ENCODE measurements at regions not wholly inside any gene's neighbourhood (a gene's known extent, or its start where the extent isn't known, plus 50 kb on each side); places are given as distances from the start of the nearest gene placed in this dataset.
"Not testable (repeated sequence)": the region's sequence is repeated elsewhere in the genome, so short reads cannot be mapped to it uniquely, and the experiment has no call there.

- 72 to 75% methylated on average over 3 of the region's 3 CpGs for WGBS, 2 donors
- intact Hi-C loops (cut with DNase I; ENCODE audit: low total_unique reads); H3K4me3 ChIP-seq (ENCODE audit: low read depth, poor library complexity, severe bottlenecking); DNase-seq (ENCODE audit: low spot score in 2 of 2): not testable (repeated sequence)
Observed at GRCh38 chr4:189703000-189703399, 237.7 kb upstream of the FRG1 start.

- intact Hi-C loops (cut with DNase I; ENCODE audit: low total_unique reads); H3K4me3 ChIP-seq (ENCODE audit: low read depth, poor library complexity, severe bottlenecking); DNase-seq (ENCODE audit: low spot score in 2 of 2): not testable (repeated sequence)
- WGBS, 2 donors, result 72 to 82% methylated on average over 4 of the region's 4 CpGs
Observed at GRCh38 chr4:189706821-189707220, 233.9 kb upstream of the FRG1 start.

GRCh38 chr4:189707227-189707626 is 233.4 kb upstream of the FRG1 start:
- WGBS, 2 donors, result 87 to 90% methylated on average over 1 of the region's 1 CpG
- intact Hi-C loops (cut with DNase I; ENCODE audit: low total_unique reads); H3K4me3 ChIP-seq (ENCODE audit: low read depth, poor library complexity, severe bottlenecking); DNase-seq (ENCODE audit: low spot score in 2 of 2): not testable (repeated sequence)

- 77 to 91% methylated on average over 3 of the region's 3 CpGs for WGBS, 2 donors
- intact Hi-C loops (cut with DNase I; ENCODE audit: low total_unique reads); H3K4me3 ChIP-seq (ENCODE audit: low read depth, poor library complexity, severe bottlenecking); DNase-seq (ENCODE audit: low spot score in 2 of 2): not testable (repeated sequence)
Observed at GRCh38 chr4:189711956-189712355, 228.7 kb upstream of the FRG1 start.

- H3K4me3 ChIP-seq (ENCODE audit: low read depth, poor library complexity, severe bottlenecking); DNase-seq (ENCODE audit: low spot score in 2 of 2); intact Hi-C loops (cut with DNase I; ENCODE audit: low total_unique reads): not testable (repeated sequence)
- WGBS, 2 donors, result 73 to 90% methylated on average over 17 of the region's 17 CpGs
Observed at GRCh38 chr4:189721016-189721993, 219.4 kb upstream of the FRG1 start.

GRCh38 chr4:189722324-189723003 is 218.2 kb upstream of the FRG1 start:
- H3K4me3 ChIP-seq (ENCODE audit: low read depth, poor library complexity, severe bottlenecking); DNase-seq (ENCODE audit: low spot score in 2 of 2); intact Hi-C loops (cut with DNase I; ENCODE audit: low total_unique reads): not testable (repeated sequence)
- 66 to 79% methylated on average over 13 to 20 of the region's 23 CpGs for WGBS, 2 donors

GRCh38 chr4:189727982-189728638 is 212.6 kb upstream of the FRG1 start:
- 68 to 70% methylated on average over 4 of the region's 6 CpGs for WGBS, 2 donors

GRCh38 chr4:189731989-189732388 is 208.7 kb upstream of the FRG1 start:
- intact Hi-C loops (cut with DNase I; ENCODE audit: low total_unique reads); H3K4me3 ChIP-seq (ENCODE audit: low read depth, poor library complexity, severe bottlenecking); DNase-seq (ENCODE audit: low spot score in 2 of 2): not testable (repeated sequence)
- 85 to 86% methylated on average over 10 of the region's 10 CpGs for WGBS, 2 donors

More at GRCh38 chr4:189727982-189728638, 212.6 kb upstream of the FRG1 start:
- H3K4me3 ChIP-seq (ENCODE audit: low read depth, poor library complexity, severe bottlenecking); intact Hi-C loops (cut with DNase I; ENCODE audit: low total_unique reads); DNase-seq (ENCODE audit: low spot score in 2 of 2): not testable (repeated sequence)

GRCh38 chr4:189733507-189733906 is 207.2 kb upstream of the FRG1 start:
- H3K4me3 ChIP-seq (ENCODE audit: low read depth, poor library complexity, severe bottlenecking); DNase-seq (ENCODE audit: low spot score in 2 of 2); intact Hi-C loops (cut with DNase I; ENCODE audit: low total_unique reads): not testable (repeated sequence)
- WGBS, 2 donors, result 90 to 94% methylated on average over 5 of the region's 5 CpGs

GRCh38 chr4:189734648-189735267 is 205.9 kb upstream of the FRG1 start:
- H3K4me3 ChIP-seq (ENCODE audit: low read depth, poor library complexity, severe bottlenecking); intact Hi-C loops (cut with DNase I; ENCODE audit: low total_unique reads); DNase-seq (ENCODE audit: low spot score in 2 of 2): not testable (repeated sequence)
- 42 to 49% methylated on average over 2 of the region's 2 CpGs for WGBS, 2 donors

GRCh38 chr4:189736656-189737055 is 204.0 kb upstream of the FRG1 start:
- H3K4me3 ChIP-seq (ENCODE audit: low read depth, poor library complexity, severe bottlenecking); intact Hi-C loops (cut with DNase I; ENCODE audit: low total_unique reads); DNase-seq (ENCODE audit: low spot score in 2 of 2): not testable (repeated sequence)
- WGBS, 2 donors, result 91 to 93% methylated on average over 4 of the region's 4 CpGs

- intact Hi-C loops (cut with DNase I; ENCODE audit: low total_unique reads); DNase-seq (ENCODE audit: low spot score in 2 of 2); H3K4me3 ChIP-seq (ENCODE audit: low read depth, poor library complexity, severe bottlenecking): not testable (repeated sequence)
- WGBS, 2 donors, result 73 to 79% methylated on average over 7 of the region's 7 CpGs
Observed at GRCh38 chr4:189740118-189740517, 200.6 kb upstream of the FRG1 start.

Data from lower leg skin (tissue), 3 donors.